ENCODE measurements at regions not wholly inside any gene's neighbourhood (a gene's known extent, or its start where the extent isn't known, plus 50 kb on each side); places are given as distances from the start of the nearest gene placed in this dataset.

DNA sequence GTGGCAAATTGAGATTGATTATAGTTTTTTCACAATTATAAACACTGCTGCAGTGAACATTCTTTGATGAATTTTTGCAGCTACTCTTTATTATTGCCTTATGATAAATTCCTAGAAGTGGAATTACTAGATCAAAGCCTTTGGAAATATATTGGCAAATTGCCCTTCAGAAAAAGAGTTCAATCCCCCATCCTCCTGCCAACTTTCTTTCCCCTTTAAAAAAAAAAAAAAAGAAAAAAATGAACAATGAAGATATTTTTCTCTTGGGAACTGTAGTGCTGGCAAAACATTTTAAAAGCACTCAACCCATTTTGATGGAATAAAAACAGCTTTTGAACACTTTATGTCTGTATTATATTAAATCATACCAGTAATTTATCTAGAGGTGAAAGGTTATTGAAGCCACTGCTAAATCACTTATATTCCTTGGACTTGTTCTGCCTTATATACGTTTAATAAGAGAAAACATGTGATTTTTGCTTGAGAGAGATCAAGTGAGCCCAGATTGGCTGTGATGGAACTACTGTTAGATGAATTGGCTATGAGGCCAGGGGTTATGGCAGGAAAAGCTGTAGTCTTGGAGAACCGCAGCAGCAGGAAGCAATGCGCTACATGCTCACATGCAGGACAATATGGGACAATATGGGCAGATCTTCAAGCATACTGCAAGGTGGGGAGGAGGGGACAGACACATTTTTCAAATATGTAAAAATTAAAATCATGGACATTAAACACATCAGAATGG lies 212.8 kb upstream of the C2CD4B start:
- DNase-seq: no peak

GRCh38 chr15:62378772-62379498 lies 213.8 kb upstream of the C2CD4B start:
- DNase-seq: no peak

DNA sequence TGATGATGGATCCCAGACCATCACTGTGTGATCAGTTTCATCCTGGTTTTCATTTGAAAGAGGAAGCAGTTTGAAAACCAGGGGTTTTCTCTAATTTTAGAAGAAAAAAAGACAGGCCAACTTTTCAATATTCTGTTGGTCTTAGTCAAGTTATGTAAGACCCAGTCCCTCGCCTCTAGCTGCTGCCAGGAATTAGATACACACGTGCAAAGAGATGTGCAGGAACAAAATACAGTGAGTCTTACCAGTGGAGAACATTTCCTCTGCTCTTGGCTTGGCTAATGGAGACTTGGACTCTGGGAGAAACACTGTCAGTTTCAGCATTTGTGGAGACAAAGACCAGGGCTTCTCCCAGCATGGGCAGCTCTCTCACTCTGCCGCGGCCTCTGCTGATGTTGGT lies 214.9 kb upstream of the C2CD4B start:
- DNase-seq: no peak

GRCh38 chr15:62382046-62382445 lies 217.0 kb upstream of the C2CD4B start:
- no peak for DNase-seq

DNA sequence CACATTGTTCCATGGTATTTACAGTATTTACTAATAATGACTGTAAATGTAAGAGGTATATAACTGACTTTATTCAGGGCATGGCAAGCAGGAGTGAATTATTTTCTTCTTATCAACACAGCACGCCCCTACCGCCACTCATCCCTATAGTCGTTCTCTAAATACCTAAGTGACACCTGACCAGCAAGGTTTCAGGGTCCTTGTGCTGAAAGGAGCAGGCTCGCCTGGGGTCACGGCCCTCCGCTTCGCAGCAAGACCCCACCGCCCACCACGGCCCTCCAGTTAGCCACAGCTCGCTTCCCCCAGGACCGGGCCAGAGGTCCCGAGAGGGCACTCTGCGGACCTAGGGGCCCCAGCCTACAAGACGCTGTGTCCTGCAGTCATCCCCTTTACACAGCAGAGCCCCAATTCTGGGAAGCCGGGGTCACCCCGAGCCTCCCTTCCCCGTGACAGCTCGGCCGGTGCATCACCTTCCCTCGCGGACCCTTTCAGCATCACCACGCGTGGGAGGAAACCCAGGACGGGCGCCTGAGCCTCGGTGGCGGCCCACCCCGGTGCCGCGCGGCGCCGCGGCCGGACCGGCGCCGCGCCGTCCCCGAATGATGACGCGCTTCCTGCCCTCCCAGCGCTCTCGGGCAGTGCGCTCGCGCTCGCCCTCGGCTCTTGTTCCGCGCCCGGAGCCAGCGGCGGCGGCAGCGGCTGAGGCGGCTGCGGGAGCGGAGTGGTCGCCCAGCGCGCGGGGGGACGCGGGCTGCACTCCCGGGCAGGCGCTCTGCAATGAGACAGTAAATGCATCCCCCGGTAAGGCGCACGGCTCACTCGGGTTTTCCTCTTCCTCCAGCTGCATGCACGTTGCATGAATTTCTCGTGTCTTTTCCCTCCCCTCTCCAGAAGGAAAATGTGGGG lies 225.1 kb upstream of the C2CD4B start, which contains the start of gene TLN2:
Gene TLN2, plus strand, starts transcription at position 666 of the 906 bp plus-strand sequence.
- peak; percentile 25 to 33 for DNase-seq

- DNase-seq: no peak
Observed at GRCh38 chr15:62390791-62391640, 225.9 kb upstream of the C2CD4B start.

DNA sequence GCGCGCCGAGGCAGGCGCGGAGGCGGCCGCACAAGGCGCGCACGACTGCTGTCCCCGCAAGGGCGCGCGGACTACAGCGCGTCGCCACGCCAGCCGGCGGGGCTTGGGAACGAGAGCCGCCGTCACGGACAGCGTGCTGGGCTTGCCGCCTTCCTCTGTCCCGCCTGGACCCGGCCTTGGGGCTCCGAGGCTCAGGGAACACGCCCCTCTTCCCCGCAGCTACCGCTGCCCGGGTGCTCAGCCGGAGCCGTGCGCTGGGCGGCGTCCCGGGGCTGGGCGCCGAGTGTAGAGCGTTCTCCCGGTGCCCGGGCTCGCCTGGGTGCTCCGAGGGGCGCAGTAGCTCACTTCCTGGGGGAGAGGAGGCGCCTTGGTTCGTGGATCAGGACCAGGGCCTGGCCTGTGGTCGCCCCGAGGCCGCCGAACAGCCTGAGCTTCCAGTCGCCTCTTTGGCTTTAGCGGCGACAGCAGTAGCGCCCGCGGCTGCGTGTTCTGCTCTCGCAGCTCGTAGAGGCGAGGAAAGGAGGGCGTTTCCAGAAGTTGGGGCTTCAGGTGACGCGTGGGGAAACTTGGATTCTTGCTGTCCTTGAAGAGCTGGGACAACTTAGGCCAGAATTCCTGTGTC lies 226.7 kb upstream of the C2CD4B start:
- no peak for DNase-seq

DNA sequence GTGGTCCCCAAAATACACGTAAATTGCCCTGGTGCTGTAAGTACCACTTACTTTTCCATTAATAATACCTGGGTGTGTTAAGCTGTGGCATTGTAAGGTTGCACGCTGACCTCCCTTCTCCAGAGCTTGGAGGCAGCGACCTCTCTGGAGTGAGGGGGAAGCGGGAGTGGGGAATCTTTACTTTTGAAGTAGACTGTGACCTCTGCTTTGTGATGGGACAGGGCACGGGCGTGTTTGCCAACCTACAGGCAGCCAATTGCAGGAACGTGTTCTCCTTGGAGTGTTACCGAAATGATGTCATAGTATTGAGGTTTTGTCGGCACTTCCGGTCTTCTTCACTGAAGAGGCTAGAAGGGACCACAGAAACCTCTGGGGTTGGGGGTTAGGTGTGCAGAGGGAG lies 227.3 kb upstream of the C2CD4B start:
- DNase-seq: no peak

DNA sequence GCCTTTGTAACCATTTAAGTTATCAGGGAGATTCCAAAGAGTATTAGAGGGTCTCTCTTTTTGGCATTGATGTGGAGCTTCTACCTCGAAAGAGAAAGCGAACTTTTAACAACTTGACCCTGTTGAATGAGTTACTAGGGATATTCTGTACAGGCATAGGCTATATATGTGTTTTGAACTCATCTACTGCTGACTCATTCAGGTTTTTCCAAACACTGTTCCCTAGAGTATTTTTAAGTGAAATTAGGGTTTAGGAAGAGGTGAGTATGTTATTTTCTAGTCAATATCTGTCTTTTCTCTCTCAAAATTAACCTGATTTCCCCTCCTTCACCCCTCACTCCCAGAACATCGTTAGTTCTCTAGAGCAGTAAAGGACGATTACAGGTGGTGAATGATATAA lies 228.1 kb upstream of the C2CD4B start:
- DNase-seq: no peak

DNA sequence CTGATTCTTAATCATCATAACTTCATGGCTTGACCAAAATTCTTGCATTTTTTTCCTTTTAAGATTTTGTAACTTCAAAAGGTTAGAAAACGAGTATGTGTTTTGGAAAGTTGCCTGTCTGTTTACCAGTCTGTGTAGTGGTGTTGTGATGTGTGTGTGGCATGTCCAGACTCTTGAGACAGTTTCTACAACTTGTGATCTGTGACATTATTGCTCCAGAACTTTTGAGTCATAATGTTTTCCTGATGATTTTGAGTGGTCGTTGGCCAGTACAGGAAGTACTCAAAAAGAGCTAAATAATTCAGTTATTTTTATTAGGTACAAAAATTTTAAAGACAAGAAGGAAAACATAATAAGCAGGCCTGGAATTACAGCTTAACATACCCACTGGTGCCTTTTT lies 229.0 kb upstream of the C2CD4B start:
- no peak for DNase-seq

DNA sequence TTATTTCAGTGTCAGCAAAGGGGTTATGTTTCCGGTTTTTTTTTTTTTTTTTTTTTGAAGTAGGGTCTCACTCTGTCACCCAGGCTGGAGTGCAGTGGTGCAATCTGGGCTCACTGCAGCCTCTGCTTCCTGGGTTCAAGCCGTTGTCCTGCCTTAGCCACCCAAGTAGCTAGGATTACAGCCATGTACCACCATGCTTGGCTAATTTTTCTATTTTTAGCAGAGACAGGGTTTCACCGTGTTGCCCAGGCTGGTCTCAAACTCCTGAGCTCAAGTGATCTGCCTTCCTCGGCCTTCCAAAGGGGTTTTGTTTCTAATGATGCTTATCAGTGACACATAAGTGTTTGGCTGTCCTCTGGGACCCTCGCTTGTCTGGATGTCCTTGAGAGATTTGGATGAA lies 235.7 kb upstream of the C2CD4B start:
- no peak for DNase-seq

DNA sequence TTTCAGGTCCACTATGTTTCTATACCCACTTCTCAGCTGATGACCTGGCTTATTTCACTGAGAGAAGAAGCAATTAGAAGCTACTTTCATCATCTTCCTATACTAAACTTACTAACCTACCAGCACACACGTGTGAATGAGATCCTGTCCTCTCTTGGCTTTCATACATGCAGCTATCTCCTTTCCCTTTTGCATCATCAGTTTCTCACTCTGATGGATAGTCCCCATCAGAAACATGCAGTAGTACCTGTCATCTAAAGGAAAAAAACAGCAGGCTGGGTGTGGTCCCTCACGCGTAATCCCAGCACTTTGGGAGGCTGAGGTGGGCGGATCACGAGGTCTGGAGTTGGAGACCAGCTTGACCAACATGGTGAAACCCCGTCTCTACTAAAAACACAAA lies 237.6 kb upstream of the C2CD4B start:
- no peak for DNase-seq

DNA sequence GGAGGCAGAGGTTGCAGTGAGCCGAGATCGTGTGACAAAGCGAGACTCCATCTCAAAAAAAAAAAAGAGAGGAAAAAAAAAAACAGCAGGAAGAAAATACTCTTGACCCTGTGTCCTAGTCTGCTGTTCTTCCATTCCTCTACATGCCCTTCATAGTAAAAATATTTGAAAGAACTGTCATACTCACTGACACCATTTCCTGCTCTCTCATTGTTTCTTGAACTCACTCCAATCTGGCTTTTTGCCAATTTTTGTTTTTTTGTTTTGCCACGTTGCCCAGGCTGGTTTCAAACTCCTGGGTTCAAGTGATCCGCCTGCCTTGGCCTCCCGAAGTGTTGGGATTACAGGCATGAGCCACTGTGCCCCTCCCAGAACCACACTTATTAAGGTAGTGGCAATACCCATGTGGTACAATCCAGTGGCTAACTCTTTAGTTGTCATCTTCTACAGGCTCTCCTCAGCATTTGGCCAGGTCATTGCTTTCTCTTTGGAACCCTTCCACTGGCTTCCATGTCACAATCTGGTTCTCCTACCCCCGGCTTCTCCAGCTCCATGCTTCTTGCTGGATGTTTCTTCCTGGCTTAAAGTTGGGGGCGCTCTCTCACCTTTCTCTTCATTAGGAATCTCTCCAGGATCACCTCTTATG lies 238.2 kb upstream of the C2CD4B start:
- no peak for DNase-seq

GRCh38 chr15:62404194-62404985 lies 239.3 kb upstream of the C2CD4B start:
- DNase-seq: no peak

DNA sequence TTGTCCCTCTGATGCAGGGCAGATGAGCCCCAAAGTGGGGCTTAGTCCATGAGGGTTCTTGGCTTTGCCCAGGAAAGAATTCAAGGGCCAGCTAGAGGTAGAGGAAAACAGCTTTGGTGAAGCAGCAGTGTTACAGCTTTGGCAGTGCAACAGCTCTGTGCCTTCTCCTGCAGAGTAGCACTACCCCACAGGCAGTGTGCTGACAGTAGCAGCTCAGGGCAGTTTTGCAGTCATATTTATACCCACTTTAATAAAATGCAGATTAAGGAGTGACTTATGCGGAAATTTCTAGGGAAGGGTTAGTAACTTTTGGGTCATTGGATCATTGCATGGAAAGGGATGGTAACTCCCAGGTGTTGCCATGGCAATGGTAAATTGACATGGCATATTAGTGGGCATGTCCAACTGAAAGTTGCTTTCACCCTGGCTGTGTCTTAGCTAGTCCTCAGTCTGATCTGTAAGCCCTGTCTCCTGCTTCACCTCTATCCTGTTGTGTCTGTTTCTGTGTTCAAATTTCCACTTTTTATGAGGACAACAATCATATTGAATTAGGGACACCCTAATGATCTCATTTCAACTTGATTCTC lies 241.3 kb upstream of the C2CD4B start:
- no peak for DNase-seq

GRCh38 chr15:62407216-62407615 lies 242.1 kb upstream of the C2CD4B start:
- DNase-seq: no peak

DNA sequence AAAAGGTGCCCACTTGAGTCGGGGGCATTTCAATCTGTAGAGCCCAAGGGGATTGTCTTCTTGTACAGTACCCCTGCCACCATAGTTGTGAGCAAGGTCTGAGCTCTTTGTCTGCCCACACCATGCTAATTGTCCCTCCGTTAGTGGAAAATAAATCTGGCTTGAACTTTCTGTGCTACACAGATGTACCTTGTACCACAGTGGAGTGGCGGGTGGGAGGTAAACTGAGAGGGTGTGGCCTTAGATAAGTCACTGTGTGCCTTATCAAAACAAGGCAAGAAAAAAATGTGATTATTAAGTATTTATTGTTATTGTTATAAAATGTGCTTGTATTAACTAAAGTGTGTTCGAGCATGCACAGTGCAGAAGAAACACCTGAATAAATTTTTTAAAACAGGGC lies 242.9 kb upstream of the C2CD4B start:
- no peak for DNase-seq

GRCh38 chr15:62409466-62409865 lies 244.4 kb upstream of the C2CD4B start:
- no peak for DNase-seq

DNA sequence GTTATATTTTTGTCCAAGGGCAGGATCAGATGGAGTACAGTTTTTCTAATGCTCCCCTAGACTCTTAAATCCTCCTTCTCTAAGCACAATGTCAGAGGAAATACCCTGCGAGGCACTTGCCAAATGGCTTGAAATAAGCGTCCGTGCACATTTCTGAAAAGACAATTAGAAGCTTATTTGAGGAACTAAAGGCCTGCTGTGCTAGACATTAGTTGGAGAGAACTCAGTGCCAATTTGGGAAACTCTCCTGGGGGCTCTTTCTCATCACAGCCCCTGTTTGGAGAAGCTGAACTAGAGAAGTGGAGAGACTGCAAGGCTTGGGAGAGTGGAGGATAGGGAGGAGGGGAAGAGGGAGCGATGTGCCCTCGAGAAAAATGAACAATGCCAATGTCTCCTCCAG lies 247.6 kb upstream of the C2CD4B start:
- no peak for DNase-seq

DNA sequence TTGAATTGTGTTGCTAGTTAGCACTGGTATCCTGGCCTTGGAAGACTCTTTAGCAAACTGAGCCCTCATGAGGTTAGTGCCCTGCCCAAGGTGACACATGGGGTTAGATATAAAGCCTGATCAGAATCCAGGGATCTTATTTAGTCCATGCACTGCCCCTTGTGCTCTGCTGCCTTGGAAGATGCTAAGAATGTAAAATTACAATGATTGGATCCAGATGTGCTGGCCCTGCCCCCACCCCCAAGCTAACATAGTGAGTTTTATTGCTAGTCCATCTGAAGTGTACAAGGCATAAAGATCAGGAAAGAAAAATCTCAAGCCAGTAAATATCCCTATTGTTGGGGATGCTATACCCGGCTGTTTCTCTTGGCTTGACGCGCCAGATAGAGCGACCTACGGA lies 248.1 kb upstream of the C2CD4B start:
- no peak for DNase-seq
